Prostate gland (tissue), 2 donors: ENCODE measurements at regions not wholly inside any gene's neighbourhood (a gene's known extent, or its start where the extent isn't known, plus 50 kb on each side); places are given as distances from the start of the nearest gene placed in this dataset.

Source experiments
- CTCF ChIP-seq, 4 experiments: fragments of 200-600 bp in 2 of 4; fragments of 450-650 bp in 2 of 4; sonication (generic) in 2 of 4; IDR thresholded peaks; 1 replicate in 3 of 4; 2 replicates in 1 of 4; pipeline ENCODE4 v1.5.1; 2016 to 2019; ENCODE audit warnings: antibody characterized with exemption in 4 of 4, mild to moderate bottlenecking in 2 of 4, moderate library complexity in 2 of 4
- POLR2A ChIP-seq: fragments of 450-650 bp; IDR thresholded peaks from one replicate; pipeline ENCODE4 v1.6.1; 2016; ENCODE audit warnings: antibody characterized with exemption, mild to moderate bottlenecking
- POLR2AphosphoS5 ChIP-seq: sonication (generic); formaldehyde crosslinking; IDR thresholded peaks from one replicate; pipeline ENCODE4 v1.6.1; 2017; ENCODE audit warnings: antibody characterized with exemption

GRCh38 chr5:173727839-173728778, 111.7 kb upstream of the BOD1 start:
- TF ChIP-seq POLR2A (no peak), CTCF (IDR thresholded peaks at IDR 0.05) (no peak), POLR2AphosphoS5 (no peak)
